Lung (tissue), 11 donors: ENCODE measurements at regions not wholly inside any gene's neighbourhood (a gene's known extent, or its start where the extent isn't known, plus 50 kb on each side); places are given as distances from the start of the nearest gene placed in this dataset.

Source experiments
- ATAC-seq: fragments of 200-7000 bp; cut with Tn5 transposase; one replicate; pipeline ENCODE4 v1.9.1; 2020; ENCODE audit warnings: moderate number of reproducible peaks; ENCODE audit not compliant: insufficient read depth, low FRiP score
- DNase-seq, 3 donors: peaks; one replicate each; pipeline ENCODE4 v3.0.0-alpha.2; 2013 to 2017
- H3K27ac ChIP-seq, 2 donors: one replicate each; pipeline ENCODE4 v1.5.1; 2013; ENCODE audit warnings: mild to moderate bottlenecking in 2 of 2, moderate library complexity in 2 of 2, control low read depth in 1 of 2, inconsistent platforms in 1 of 2, low read depth in 1 of 2, low read length in 1 of 2
- H3K27me3 ChIP-seq, 3 donors: one replicate each; pipeline ENCODE4 v1.5.1; 2013; ENCODE audit warnings: low read length in 2 of 3; ENCODE audit not compliant: control insufficient read depth in 3 of 3, insufficient read depth in 3 of 3
- H3K36me3 ChIP-seq, 4 donors: one replicate each; pipeline ENCODE4 v1.5.1; 2013; ENCODE audit warnings: low read length in 4 of 4, mild to moderate bottlenecking in 1 of 4, moderate library complexity in 1 of 4; ENCODE audit not compliant: control insufficient read depth in 4 of 4, insufficient read depth in 4 of 4
- H3K4me1 ChIP-seq, 5 donors: one replicate each; pipeline ENCODE4 v1.5.1; 2013; ENCODE audit warnings: low read length in 5 of 5, mild to moderate bottlenecking in 2 of 5, moderate library complexity in 1 of 5; ENCODE audit not compliant: control insufficient read depth in 5 of 5, insufficient read depth in 5 of 5
- H3K4me3 ChIP-seq: one replicate; pipeline ENCODE4 v1.5.1; 2013; ENCODE audit warnings: mild to moderate bottlenecking, control low read depth, moderate library complexity
- H3K9ac ChIP-seq, 2 donors: one replicate each; pipeline ENCODE4 v1.5.1; 2013; ENCODE audit warnings: low read length in 2 of 2, control low read depth in 1 of 2; ENCODE audit not compliant: insufficient read depth in 1 of 2
- H3K9me3 ChIP-seq, 4 donors: one replicate each; pipeline ENCODE4 v1.5.1; 2013; ENCODE audit warnings: low read length in 3 of 4, mild to moderate bottlenecking in 1 of 4, moderate library complexity in 1 of 4; ENCODE audit not compliant: control insufficient read depth in 4 of 4, insufficient read depth in 3 of 4
- CTCF ChIP-seq: IDR thresholded peaks from 2 replicates; pipeline ENCODE4 v1.5.1; 2012; ENCODE audit warnings: mild to moderate bottlenecking; ENCODE audit errors: control extremely low read depth, extremely low read depth
- WGBS, 2 donors: extraction: QIAGEN DNeasy Blood & Tissue Kit; methylation state at CpG; one replicate each; pipeline ENCODE4 v1.1.7; 2013; 5-methylcytosine and 5-hydroxymethylcytosine counted together
- donor health status: control.
- donor health status: control.
- donor health status: Bipolar disorder and iron deficiency.
- donor health status: healthy.
- donor health status: DM: yes; HTN: yes; CAD: no.

GRCh38 chr13:83311886-83312577 lies 570.2 kb downstream of the SLITRK1 start:
- H3K36me3 ChIP-seq, result no peaks in the 10 kb centered on the region
- no peak for TF ChIP-seq CTCF
- H3K27me3 ChIP-seq, result no peaks in the 10 kb centered on the region
- ATAC-seq, result no peak
- DNase-seq, result no peak
- H3K4me1 ChIP-seq, result no peaks in the 10 kb centered on the region
- H3K4me3 ChIP-seq, result no peak overlapping the region
- 63 to 76% methylated on average over 2 of the region's 2 CpGs for WGBS, 2 donors
- no peaks in the 10 kb centered on the region for H3K9me3 ChIP-seq
- H3K9ac ChIP-seq, result no peak overlapping the region
- H3K27ac ChIP-seq, result no peak overlapping the region

- no peak for TF ChIP-seq CTCF
- Histone ChIP-seq H3K27me3 (no peaks in the 10 kb centered on the region), H3K4me1 (no peaks in the 10 kb centered on the region), H3K27ac (no peak overlapping the region), H3K9ac (no peak overlapping the region), H3K36me3 (no peaks in the 10 kb centered on the region), H3K4me3 (no peak overlapping the region), H3K9me3 (no peaks in the 10 kb centered on the region)
- DNase-seq, result no peak
- no peak for ATAC-seq
- 93 to 96% methylated on average over 1 of the region's 1 CpG for WGBS, 2 donors
These were observed 583.7 kb downstream of the SLITRK1 start for GRCh38 chr13:83298617-83299016.

GRCh38 chr13:83297586-83298290 lies 584.5 kb downstream of the SLITRK1 start:
- H3K9me3 ChIP-seq, result no peaks in the 10 kb centered on the region
- no peak overlapping the region for H3K27ac ChIP-seq
- 83 to 89% methylated on average over 8 of the region's 8 CpGs for WGBS, 2 donors
- no peaks in the 10 kb centered on the region for H3K36me3 ChIP-seq
- H3K4me3 ChIP-seq, result no peak overlapping the region
- H3K9ac ChIP-seq, result no peak overlapping the region
- DNase-seq (no peak), ATAC-seq (no peak)
- no peak for TF ChIP-seq CTCF
- no peaks in the 10 kb centered on the region for H3K4me1 ChIP-seq
- H3K27me3 ChIP-seq, result no peaks in the 10 kb centered on the region
